HG03135 (cell line): ENCODE measurements at regions not wholly inside any gene's neighbourhood (a gene's known extent, or its start where the extent isn't known, plus 50 kb on each side); places are given as distances from the start of the nearest gene placed in this dataset.
"Not testable (repeated sequence)": the region's sequence is repeated elsewhere in the genome, so short reads cannot be mapped to it uniquely, and the experiment has no call there.

Experiments used
- ATAC-seq: cut with Tn5 transposase; IDR thresholded peaks from one replicate; pipeline ENCODE4 v1.9.1; 2021; ENCODE audit warnings: mild to moderate bottlenecking, moderate library complexity; ENCODE audit not compliant: unreplicated experiment

GRCh38 chr18:30639361-30639760 lies 403.2 kb downstream of the DSC3 start:
- no peak for ATAC-seq

- no peak for ATAC-seq
These were observed 408.3 kb downstream of the DSC3 start for GRCh38 chr18:30634249-30634648.

GRCh38 chr18:30632071-30632698 lies 410.4 kb downstream of the DSC3 start:
- ATAC-seq = no peak

GRCh38 chr18:30625961-30626360 lies 416.6 kb downstream of the DSC3 start:
- no peak for ATAC-seq

GRCh38 chr18:30623401-30624065 lies 419.0 kb downstream of the DSC3 start:
- ATAC-seq = no peak

GRCh38 chr18:30622635-30623034 lies 419.9 kb downstream of the DSC3 start:
- ATAC-seq = no peak

GRCh38 chr18:30622104-30622503 lies 420.4 kb downstream of the DSC3 start:
- no peak for ATAC-seq

GRCh38 chr18:30618567-30618966 lies 424.0 kb downstream of the DSC3 start:
- ATAC-seq = no peak

- no peak for ATAC-seq
These were observed 426.1 kb downstream of the DSC3 start for GRCh38 chr18:30616414-30616813.

GRCh38 chr18:30613467-30613801 lies 429.1 kb downstream of the DSC3 start:
- ATAC-seq = no peak

GRCh38 chr18:30601541-30601940 lies 441.0 kb downstream of the DSC3 start:
- no peak for ATAC-seq

- ATAC-seq = no peak
These were observed 445.3 kb downstream of the DSC3 start for GRCh38 chr18:30597202-30597601.

- ATAC-seq = no peak
These were observed 445.9 kb downstream of the DSC3 start for GRCh38 chr18:30596635-30597034.

GRCh38 chr18:30595942-30596341 lies 446.6 kb downstream of the DSC3 start:
- ATAC-seq = no peak

GRCh38 chr18:30594911-30595310 lies 447.6 kb downstream of the DSC3 start:
- not testable (repeated sequence) for ATAC-seq

- ATAC-seq = no peak
These were observed 451.1 kb downstream of the DSC3 start for GRCh38 chr18:30591462-30591861.

GRCh38 chr18:30588673-30589164 lies 453.8 kb downstream of the DSC3 start:
- ATAC-seq = no peak

GRCh38 chr18:30583768-30584167 lies 458.8 kb downstream of the DSC3 start:
- no peak for ATAC-seq

- no peak for ATAC-seq
These were observed 460.5 kb downstream of the DSC3 start for GRCh38 chr18:30582078-30582477.

GRCh38 chr18:30578707-30579106 lies 463.8 kb downstream of the DSC3 start:
- no peak for ATAC-seq

- ATAC-seq = no peak
These were observed 470.3 kb downstream of the DSC3 start for GRCh38 chr18:30572214-30572613.

- no peak for ATAC-seq
These were observed 474.2 kb downstream of the DSC3 start for GRCh38 chr18:30568333-30568732.

GRCh38 chr18:30566877-30567276 lies 475.7 kb downstream of the DSC3 start:
- no peak for ATAC-seq
